ENCODE measurements at regions not wholly inside any gene's neighbourhood (a gene's known extent, or its start where the extent isn't known, plus 50 kb on each side); places are given as distances from the start of the nearest gene placed in this dataset.

DNA sequence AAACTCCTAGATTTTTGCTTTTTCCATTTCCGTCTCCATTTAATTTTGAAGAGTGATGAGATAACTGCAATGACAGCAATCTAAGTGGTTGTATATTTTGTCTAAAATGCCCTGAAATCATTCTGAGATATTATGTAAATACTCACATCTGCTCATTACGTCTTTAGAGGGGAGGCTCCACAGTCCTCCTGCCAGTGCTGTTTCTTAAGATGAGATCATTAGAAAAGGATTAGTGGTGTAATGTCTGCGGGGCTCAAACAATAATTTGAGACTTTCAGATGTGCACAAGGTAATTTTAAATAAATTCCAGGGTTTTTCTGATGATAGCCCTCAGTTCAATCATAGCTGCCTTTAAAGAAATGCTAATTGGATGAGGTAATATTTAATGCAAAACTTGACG is 437.9 kb downstream of the FOXO1 start:
- no peak for TF ChIP-seq POLR2A (IDR thresholded peaks at IDR 0.05)
- TF ChIP-seq, protein P1, sequence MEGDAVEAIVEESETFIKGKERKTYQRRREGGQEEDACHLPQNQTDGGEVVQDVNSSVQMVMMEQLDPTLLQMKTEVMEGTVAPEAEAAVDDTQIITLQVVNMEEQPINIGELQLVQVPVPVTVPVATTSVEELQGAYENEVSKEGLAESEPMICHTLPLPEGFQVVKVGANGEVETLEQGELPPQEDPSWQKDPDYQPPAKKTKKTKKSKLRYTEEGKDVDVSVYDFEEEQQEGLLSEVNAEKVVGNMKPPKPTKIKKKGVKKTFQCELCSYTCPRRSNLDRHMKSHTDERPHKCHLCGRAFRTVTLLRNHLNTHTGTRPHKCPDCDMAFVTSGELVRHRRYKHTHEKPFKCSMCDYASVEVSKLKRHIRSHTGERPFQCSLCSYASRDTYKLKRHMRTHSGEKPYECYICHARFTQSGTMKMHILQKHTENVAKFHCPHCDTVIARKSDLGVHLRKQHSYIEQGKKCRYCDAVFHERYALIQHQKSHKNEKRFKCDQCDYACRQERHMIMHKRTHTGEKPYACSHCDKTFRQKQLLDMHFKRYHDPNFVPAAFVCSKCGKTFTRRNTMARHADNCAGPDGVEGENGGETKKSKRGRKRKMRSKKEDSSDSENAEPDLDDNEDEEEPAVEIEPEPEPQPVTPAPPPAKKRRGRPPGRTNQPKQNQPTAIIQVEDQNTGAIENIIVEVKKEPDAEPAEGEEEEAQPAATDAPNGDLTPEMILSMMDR (IDR thresholded peaks at IDR 0.05), result no peak
